ENCODE measurements at regions not wholly inside any gene's neighbourhood (a gene's known extent, or its start where the extent isn't known, plus 50 kb on each side); places are given as distances from the start of the nearest gene placed in this dataset.

DNA sequence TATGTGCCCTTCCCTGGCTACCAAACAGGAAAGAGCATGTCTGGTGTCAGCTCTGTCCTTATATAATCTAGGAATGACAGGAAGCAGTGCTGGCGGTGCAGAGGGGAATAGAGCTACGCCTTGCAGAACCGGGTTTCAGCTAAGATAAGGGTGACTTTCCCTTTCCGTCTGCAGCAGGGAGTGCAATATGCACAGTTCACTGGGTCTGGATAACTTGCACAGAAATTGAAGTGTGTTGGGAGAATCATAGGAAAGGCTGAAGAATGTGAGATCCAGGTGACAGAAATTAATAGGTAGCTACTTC lies 90.0 kb upstream of the TSHZ3 start:
- Histone ChIP-seq H3K27me3 (replicated peaks; ENCODE audit: control insufficient read depth, insufficient read depth, low read length, poor library complexity, severe bottlenecking) (no peaks in the 10 kb centered on the region), H3K4me3 (ENCODE audit: insufficient read depth, low read depth, low read length, poor library complexity, severe bottlenecking) (no peak overlapping the region), H3K36me3 (ENCODE audit: control insufficient read depth, insufficient read depth, low read length) (no peaks in the 10 kb centered on the region), H3K27ac (ENCODE audit: insufficient read depth, low read length, poor library complexity, severe bottlenecking) (no peak overlapping the region), H3K9me3 (ENCODE audit: control insufficient read depth, low read length) (no peaks in the 10 kb centered on the region), H3K4me1 (ENCODE audit: control insufficient read depth, insufficient read depth, low read length, poor library complexity, severe bottlenecking) (no peaks in the 10 kb centered on the region)
- no peak for DNase-seq

DNA sequence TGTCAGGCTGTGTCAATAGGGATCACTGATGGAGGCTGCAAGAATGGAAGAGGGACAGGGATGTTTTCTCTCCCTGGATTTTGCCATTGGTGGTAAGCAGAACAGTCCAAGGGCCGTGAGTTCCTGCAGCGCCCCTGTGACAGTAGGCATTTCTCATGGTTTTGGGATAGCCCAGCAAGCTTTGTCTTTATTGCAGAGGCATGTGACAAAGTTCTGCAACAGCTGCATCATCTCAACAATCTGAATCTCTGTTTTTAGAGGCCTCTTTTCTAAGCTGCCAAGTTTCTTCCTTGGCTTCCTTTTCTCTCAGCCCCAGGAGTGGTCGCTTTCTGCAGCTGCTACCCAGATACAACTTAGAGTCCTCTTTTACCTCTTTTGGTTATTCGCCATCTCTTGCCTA lies 95.7 kb upstream of the TSHZ3 start:
- H3K27me3 ChIP-seq (replicated peaks; ENCODE audit: control insufficient read depth, insufficient read depth, low read length, poor library complexity, severe bottlenecking): no peaks in the 10 kb centered on the region
- H3K4me3 ChIP-seq (ENCODE audit: insufficient read depth, low read depth, low read length, poor library complexity, severe bottlenecking): no peak overlapping the region
- no peak overlapping the region for H3K27ac ChIP-seq (ENCODE audit: insufficient read depth, low read length, poor library complexity, severe bottlenecking)
- no peaks in the 10 kb centered on the region for H3K36me3 ChIP-seq (ENCODE audit: control insufficient read depth, insufficient read depth, low read length)
- H3K9me3 ChIP-seq (ENCODE audit: control insufficient read depth, low read length): no peaks in the 10 kb centered on the region
- H3K4me1 ChIP-seq (ENCODE audit: control insufficient read depth, insufficient read depth, low read length, poor library complexity, severe bottlenecking): no peaks in the 10 kb centered on the region
- DNase-seq: no peak

DNA sequence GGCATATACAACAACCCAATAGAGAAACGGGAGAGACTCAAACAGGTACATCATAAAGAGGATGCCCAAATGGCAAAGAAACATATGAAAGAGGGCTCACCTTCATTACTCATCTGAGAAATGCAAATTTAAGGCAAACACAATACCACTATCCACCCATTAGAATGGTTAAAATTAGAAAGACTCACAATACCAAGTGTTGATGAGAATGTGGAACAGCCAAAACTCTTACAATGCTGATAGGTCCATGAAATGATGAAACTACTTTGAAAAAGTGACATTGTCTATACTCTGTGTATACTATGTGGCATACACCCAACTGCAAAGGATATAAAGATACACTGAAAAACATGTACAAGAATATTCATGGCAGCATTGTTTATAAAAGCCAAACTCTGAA lies 96.2 kb upstream of the TSHZ3 start:
- H3K27me3 ChIP-seq (replicated peaks; ENCODE audit: control insufficient read depth, insufficient read depth, low read length, poor library complexity, severe bottlenecking): no peaks in the 10 kb centered on the region
- no peak overlapping the region for H3K4me3 ChIP-seq (ENCODE audit: insufficient read depth, low read depth, low read length, poor library complexity, severe bottlenecking)

DNA sequence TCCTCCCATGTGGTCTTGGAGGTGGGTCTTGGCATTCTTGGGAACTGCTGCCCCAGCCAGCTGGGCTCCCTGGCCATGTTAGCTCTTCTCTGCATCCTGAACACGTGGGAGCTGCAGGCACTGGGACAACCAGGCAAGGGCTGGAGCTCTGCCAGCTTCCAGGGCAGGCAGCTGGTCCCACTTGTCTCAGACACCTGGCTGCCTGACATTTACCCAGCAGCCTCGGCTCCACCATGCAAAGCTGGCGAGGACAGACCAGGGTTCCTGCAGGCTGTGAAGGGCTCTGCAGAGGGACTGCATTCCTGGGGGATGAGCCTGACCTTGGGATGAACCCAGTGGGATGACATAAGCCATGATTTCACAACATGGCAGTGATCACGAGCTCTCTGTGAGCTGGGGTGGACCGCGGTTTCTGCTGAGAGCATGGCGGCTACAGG lies 99.0 kb upstream of the TSHZ3 start:
- Histone ChIP-seq H3K4me1 (ENCODE audit: control insufficient read depth, insufficient read depth, low read length, poor library complexity, severe bottlenecking) (no peaks in the 10 kb centered on the region), H3K9me3 (ENCODE audit: control insufficient read depth, low read length) (no peaks in the 10 kb centered on the region), H3K27ac (ENCODE audit: insufficient read depth, low read length, poor library complexity, severe bottlenecking) (no peak overlapping the region), H3K27me3 (replicated peaks; ENCODE audit: control insufficient read depth, insufficient read depth, low read length, poor library complexity, severe bottlenecking) (no peaks in the 10 kb centered on the region), H3K4me3 (ENCODE audit: insufficient read depth, low read depth, low read length, poor library complexity, severe bottlenecking) (no peak overlapping the region), H3K36me3 (ENCODE audit: control insufficient read depth, insufficient read depth, low read length) (no peaks in the 10 kb centered on the region)
- no peak for DNase-seq

More for the DNA sequence above, 96.2 kb upstream of the TSHZ3 start:
- Histone ChIP-seq H3K4me1 (ENCODE audit: control insufficient read depth, insufficient read depth, low read length, poor library complexity, severe bottlenecking) (no peaks in the 10 kb centered on the region), H3K36me3 (ENCODE audit: control insufficient read depth, insufficient read depth, low read length) (no peaks in the 10 kb centered on the region), H3K27ac (ENCODE audit: insufficient read depth, low read length, poor library complexity, severe bottlenecking) (no peak overlapping the region), H3K9me3 (ENCODE audit: control insufficient read depth, low read length) (no peaks in the 10 kb centered on the region)
- DNase-seq: no peak

DNA sequence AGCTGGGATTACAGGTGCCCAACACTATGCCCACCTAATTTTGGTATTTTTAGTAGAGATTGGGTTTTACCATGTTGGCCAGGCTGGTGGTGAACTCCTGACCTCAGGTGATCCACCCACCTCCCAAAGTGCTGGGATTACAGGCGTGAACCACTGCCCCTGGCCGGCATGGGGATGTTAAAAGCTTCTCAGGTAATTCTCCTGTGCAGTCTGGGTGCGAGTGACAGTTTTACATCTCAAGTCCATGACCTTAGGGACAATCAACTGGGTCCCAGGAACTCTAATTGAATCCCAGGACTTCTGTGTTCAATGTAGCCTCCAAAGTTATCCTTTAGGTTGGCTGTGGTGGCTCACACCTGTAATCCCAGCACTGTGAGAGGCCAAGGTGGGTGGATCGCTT lies 100.1 kb upstream of the TSHZ3 start:
- H3K36me3 ChIP-seq (ENCODE audit: control insufficient read depth, insufficient read depth, low read length): no peaks in the 10 kb centered on the region
- H3K4me3 ChIP-seq (ENCODE audit: insufficient read depth, low read depth, low read length, poor library complexity, severe bottlenecking): no peak overlapping the region
- H3K9me3 ChIP-seq (ENCODE audit: control insufficient read depth, low read length): no peaks in the 10 kb centered on the region
- no peaks in the 10 kb centered on the region for H3K4me1 ChIP-seq (ENCODE audit: control insufficient read depth, insufficient read depth, low read length, poor library complexity, severe bottlenecking)
- DNase-seq: no peak
- no peak overlapping the region for H3K27ac ChIP-seq (ENCODE audit: insufficient read depth, low read length, poor library complexity, severe bottlenecking)
- no peaks in the 10 kb centered on the region for H3K27me3 ChIP-seq (replicated peaks; ENCODE audit: control insufficient read depth, insufficient read depth, low read length, poor library complexity, severe bottlenecking)

DNA sequence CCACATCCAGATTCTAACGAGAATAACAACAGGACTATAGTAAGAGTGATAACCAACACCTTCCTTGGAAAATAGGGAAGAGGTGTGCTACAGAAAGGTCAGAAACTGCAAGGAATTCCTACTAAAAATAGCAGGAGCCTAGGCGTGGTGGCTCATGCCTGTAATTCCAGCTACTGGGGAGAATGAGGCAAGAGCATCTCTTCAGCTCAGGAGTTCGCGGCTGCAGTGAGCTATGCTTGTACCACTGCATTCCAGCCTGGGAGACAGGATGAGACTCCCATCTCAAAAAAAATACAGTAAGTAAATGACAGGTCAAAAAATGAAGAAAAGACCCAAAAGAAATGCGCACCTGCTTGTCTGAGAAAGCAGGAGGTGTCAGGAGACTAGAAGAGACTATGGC lies 101.5 kb upstream of the TSHZ3 start:
- H3K4me3 ChIP-seq (ENCODE audit: insufficient read depth, low read depth, low read length, poor library complexity, severe bottlenecking): no peak overlapping the region
- H3K9me3 ChIP-seq (ENCODE audit: control insufficient read depth, low read length): no peaks in the 10 kb centered on the region
- no peak overlapping the region for H3K27ac ChIP-seq (ENCODE audit: insufficient read depth, low read length, poor library complexity, severe bottlenecking)
- DNase-seq: no peak
- H3K4me1 ChIP-seq (ENCODE audit: control insufficient read depth, insufficient read depth, low read length, poor library complexity, severe bottlenecking): no peaks in the 10 kb centered on the region
- H3K36me3 ChIP-seq (ENCODE audit: control insufficient read depth, insufficient read depth, low read length): no peaks in the 10 kb centered on the region
- H3K27me3 ChIP-seq (replicated peaks; ENCODE audit: control insufficient read depth, insufficient read depth, low read length, poor library complexity, severe bottlenecking): no peaks in the 10 kb centered on the region

DNA sequence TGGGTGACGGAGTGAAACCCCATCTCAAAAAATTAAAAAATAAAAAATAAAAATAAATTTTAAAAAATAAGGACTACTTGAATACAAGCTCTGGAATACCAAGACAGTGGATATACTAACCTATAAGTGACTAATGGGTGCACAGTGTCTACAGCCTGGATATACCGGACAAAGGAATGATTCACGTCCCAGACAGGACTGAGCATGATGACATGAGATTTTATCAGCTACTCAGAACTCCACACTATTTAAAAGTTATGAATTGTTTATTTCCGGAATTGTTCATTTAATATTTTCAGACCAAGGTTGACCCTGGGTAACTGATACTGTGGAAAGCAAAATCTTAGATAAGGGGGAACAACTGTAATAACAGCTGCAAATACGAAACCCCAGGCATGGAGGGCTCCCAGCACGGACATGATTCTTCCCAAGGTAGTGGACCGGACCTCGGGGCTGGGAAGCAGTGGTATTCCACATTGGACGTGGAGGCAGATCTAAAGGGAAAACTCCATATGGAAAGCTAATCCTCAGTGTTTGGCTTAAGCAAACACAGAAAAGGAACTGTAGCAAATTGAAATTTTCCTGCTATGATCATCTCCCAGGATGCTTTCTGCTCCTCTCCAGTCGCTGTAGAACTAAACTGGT lies 102.6 kb upstream of the TSHZ3 start:
- no peak for DNase-seq
- Histone ChIP-seq H3K27ac (ENCODE audit: insufficient read depth, low read length, poor library complexity, severe bottlenecking) (no peak overlapping the region), H3K4me3 (ENCODE audit: insufficient read depth, low read depth, low read length, poor library complexity, severe bottlenecking) (no peak overlapping the region), H3K4me1 (ENCODE audit: control insufficient read depth, insufficient read depth, low read length, poor library complexity, severe bottlenecking) (no peaks in the 10 kb centered on the region), H3K9me3 (ENCODE audit: control insufficient read depth, low read length) (no peaks in the 10 kb centered on the region), H3K27me3 (replicated peaks; ENCODE audit: control insufficient read depth, insufficient read depth, low read length, poor library complexity, severe bottlenecking) (no peaks in the 10 kb centered on the region), H3K36me3 (ENCODE audit: control insufficient read depth, insufficient read depth, low read length) (no peaks in the 10 kb centered on the region)

DNA sequence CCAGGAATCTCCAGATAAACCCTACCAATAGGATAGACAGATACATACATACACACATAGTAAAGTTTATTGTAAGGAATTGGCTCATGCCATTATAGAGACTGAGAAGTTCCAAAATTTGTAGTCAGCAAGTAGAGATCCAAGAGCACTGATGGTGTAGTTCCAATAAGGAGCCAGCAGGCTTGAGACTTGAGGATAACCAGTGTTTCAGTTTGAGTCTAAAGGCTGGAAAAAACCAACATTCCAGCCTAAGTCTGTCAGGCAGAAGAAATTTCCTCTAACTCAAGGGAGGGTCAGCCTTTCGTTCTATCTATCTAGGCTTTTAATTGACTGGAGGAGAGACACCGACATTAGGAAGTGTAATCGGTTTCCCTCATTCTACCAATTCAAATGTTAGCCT lies 110.2 kb upstream of the TSHZ3 start:
- H3K27ac ChIP-seq (ENCODE audit: insufficient read depth, low read length, poor library complexity, severe bottlenecking): no peak overlapping the region
- H3K4me3 ChIP-seq (ENCODE audit: insufficient read depth, low read depth, low read length, poor library complexity, severe bottlenecking): no peak overlapping the region
- H3K27me3 ChIP-seq (replicated peaks; ENCODE audit: control insufficient read depth, insufficient read depth, low read length, poor library complexity, severe bottlenecking): no peaks in the 10 kb centered on the region
- no peaks in the 10 kb centered on the region for H3K4me1 ChIP-seq (ENCODE audit: control insufficient read depth, insufficient read depth, low read length, poor library complexity, severe bottlenecking)
- H3K36me3 ChIP-seq (ENCODE audit: control insufficient read depth, insufficient read depth, low read length): no peaks in the 10 kb centered on the region
- H3K9me3 ChIP-seq (ENCODE audit: control insufficient read depth, low read length): no peaks in the 10 kb centered on the region
- no peak for DNase-seq

DNA sequence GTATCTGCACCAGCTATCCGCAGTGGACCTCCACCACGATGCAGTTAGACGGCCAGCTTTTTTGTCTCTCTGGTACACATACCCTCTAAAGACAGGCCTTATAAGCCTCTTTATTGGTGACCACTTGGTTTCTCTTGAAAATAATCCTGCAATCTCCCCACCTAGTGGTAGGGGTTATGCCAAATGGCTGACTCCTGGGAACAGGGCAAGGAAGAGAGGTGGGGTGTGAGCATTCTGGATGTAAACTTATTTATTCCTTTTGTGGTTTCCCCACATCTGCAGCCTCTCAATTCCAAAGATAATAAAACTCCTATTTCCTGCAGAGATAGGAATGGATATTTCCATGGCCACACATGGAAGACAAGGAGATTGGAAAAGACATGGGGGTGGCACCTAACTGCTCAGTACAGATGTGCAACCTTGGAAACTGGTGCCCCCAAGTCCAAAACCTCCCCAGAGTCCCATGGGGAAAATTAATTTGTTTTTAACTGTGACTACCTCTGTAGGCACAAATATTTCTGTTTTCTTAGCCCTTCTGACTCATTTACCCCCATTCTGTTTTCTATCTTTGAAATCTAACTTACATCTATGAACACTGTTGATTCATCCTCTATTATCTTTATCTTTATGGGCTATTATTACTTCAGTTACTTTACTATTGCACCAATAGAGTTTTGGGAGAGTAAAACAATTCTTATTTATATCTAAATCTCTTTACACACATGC lies 112.7 kb upstream of the TSHZ3 start:
- Histone ChIP-seq H3K4me3 (ENCODE audit: insufficient read depth, low read depth, low read length, poor library complexity, severe bottlenecking) (no peak overlapping the region), H3K27ac (ENCODE audit: insufficient read depth, low read length, poor library complexity, severe bottlenecking) (no peak overlapping the region), H3K9me3 (ENCODE audit: control insufficient read depth, low read length) (no peaks in the 10 kb centered on the region), H3K4me1 (ENCODE audit: control insufficient read depth, insufficient read depth, low read length, poor library complexity, severe bottlenecking) (no peaks in the 10 kb centered on the region), H3K27me3 (replicated peaks; ENCODE audit: control insufficient read depth, insufficient read depth, low read length, poor library complexity, severe bottlenecking) (no peaks in the 10 kb centered on the region), H3K36me3 (ENCODE audit: control insufficient read depth, insufficient read depth, low read length) (no peaks in the 10 kb centered on the region)
- DNase-seq: no peak

DNA sequence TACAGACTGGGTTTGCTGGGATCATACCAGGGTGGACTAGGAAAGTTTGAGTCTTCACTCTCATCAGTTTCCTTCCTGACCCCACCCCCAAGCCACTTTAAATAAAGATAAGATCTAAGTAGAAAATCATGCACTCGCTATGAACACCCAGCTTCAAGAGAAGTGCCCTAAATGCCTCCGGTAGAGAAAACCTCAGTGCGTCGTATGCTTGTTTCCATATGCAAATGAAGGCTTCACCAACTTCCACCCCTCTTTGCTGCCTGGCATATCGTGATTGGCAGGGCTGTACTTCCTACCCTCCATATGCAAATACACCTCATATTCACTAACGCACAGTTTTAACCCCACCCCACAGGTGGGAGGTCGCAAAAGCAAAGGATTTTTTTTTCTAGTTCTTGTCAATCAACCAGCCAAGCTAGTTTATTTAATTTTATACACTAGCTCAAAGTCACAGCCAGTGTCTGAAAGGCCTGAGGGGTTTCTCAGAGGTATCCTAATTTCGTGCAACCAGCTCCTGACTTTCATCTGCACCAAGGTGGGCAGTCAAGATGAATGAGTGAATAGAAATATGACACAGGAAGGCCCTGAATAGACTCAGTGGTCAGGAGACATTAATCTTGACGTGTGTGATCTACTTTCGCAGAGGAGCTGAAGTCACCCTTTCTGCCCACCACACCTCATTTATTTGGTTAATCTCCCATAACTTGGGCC lies 121.1 kb upstream of the TSHZ3 start:
- DNase-seq: no peak
- no peak overlapping the region for H3K4me3 ChIP-seq (ENCODE audit: insufficient read depth, low read depth, low read length, poor library complexity, severe bottlenecking)
- no peak overlapping the region for H3K27ac ChIP-seq (ENCODE audit: insufficient read depth, low read length, poor library complexity, severe bottlenecking)

More for the DNA sequence above, 121.1 kb upstream of the TSHZ3 start:
- Histone ChIP-seq H3K36me3 (ENCODE audit: control insufficient read depth, insufficient read depth, low read length) (no peaks in the 10 kb centered on the region), H3K4me1 (ENCODE audit: control insufficient read depth, insufficient read depth, low read length, poor library complexity, severe bottlenecking) (no peaks in the 10 kb centered on the region), H3K27me3 (replicated peaks; ENCODE audit: control insufficient read depth, insufficient read depth, low read length, poor library complexity, severe bottlenecking) (no peaks in the 10 kb centered on the region), H3K9me3 (ENCODE audit: control insufficient read depth, low read length) (no peaks in the 10 kb centered on the region)

Data from effector memory CD4-positive, alpha-beta T cell (primary cell).